Hindlimb muscle (tissue), 1 donor: ENCODE measurements at regions not wholly inside any gene's neighbourhood (a gene's known extent, or its start where the extent isn't known, plus 50 kb on each side); places are given as distances from the start of the nearest gene placed in this dataset.

Source experiments
- DNase-seq: peaks from one replicate; pipeline ENCODE4 v3.0.0-alpha.2; 2013

DNA sequence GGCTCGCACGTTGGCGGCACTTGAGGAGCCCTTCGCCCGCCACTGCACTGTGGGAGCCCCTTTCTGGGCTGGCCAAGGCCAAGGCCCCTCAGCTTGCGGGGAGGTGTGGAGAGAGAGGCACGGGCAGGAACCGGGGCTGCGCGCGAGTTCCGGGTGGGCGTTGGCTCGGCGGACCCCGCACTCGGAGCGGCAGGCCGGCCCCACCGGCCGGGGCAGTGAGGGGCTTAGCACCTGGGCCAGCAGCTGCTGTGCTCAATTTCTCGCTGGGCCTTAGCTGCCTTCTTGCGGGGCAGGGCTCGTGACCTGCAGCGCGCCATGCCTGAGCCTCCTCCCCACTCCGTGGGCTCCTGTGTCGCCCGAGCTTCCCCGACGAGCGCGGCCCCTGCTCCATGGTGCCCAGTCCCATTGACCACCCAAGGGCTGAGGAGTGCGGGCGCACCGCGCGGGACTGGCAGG lies 71.6 kb upstream of the CNTN1 start:
- DNase-seq = no peak

DNA sequence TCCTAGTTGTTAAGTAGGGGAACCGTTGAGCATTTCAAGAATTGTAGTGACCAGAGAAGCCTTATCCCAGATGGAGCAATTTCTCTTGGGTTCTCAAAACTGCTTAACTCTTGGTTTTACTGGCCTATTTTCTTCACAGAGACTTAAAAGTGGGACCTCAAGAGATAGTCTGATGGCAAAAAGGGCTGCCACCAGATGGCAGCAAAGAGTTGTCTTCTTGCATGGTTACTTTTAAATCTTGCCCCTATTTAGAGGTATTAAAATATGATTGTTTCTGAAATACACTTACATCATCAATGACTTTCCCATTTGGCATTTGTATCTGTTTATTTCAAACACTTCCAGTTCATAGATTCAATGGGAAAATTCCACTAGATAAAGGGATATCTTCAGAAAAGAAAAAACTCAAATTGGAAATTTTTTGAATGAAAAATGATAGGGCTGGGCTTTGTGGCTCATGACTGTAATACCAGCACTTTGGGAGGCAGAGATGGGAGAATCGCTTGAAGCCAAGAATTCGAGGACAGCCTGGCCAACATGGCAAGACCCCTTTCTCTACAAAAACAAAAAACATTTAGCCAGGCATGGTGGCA lies 69.9 kb upstream of the CNTN1 start:
- peak; percentile 64 for DNase-seq

DNA sequence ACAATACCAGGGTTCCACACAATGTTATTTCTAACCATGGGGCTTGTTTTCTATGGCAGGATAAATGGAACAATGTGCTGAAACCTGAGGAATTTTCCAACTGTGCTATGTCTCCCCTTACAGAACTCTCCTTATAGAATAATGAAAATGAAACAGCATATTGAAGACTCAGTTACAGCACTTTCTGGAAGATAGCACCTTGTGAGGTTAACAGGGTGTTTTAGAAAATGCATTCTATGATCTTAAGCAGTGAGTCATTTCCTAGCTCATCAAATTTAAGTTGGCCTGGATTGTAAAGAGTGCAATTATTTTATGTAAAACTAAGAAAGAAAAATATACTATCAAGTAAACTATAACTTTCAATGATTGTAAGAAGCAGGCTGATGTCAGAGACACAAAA lies 60.1 kb upstream of the CNTN1 start:
- DNase-seq = no peak

DNA sequence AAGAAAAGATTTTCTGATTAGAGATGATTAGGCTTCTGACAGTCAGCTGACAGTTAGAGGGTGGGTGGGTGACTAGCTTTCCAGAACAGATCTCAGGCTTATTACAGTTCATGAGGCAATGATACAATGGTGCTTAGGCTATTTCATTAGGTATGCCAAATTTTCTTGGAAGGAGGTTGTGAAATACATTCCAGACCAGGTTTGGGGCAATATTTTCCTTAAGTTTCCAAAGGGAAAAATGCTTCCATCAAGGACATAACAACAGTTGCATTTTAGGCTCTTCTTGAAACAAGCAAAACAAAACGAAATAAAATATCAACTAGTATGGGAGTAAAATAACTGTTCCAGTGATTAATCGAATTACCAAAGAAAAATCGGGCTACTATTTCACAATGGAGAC lies 59.3 kb upstream of the CNTN1 start:
- DNase-seq = no peak

DNA sequence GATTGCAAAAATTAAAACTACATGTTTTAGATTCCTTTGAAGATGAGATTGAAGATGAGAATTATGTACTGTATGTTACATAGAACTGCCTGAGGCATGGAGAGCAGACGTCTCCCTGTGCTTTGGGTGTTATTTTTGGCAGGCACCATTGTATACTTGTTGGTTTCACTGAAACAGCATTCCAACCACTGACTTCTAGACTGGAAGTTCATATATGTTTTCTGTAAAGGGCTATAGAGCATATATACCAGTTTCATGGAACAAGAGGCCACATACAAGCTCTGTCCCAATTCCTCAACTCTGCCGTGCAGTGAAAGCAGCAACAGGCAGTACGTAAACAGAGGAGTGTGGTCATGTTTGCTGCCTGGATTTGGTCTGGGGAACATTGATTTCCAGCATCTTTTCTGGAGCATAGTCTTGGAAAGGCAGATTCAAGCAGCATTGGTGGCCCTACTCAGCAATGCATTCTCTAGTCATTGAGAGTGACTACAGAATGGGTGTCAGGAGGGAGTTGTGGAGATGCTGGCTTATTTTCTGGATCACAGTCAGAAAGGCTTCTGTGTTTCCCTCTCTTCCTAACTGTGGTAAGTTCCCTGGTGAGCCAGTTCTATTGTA lies 57.6 kb upstream of the CNTN1 start:
- DNase-seq = no peak

DNA sequence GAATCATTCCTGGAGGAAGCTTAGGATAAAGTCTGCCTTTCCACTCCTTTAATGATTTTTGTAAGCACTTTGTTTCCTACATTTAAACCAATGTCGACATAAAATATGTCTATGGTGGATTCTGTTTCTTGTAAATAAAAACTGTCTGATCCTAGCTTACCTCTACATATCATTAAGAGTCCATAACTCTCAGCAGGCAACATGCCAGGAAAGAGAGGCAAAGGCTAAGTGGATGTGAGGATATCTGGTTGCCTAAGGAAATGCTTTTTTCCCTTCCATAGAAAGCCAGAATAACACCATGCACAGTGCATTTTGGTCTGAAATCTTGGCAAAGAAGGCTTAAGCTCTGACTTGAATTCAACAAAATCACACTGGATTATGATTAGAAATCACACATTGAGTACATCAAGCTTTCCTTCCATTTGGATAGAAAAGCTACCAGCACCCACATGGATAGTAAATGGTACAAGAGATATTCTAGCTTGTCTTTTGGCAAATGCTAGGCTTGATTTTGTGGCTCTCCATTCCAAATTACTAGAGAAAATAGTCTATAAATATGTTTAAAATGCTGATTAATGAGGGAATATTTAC lies 57.0 kb upstream of the CNTN1 start:
- DNase-seq = no peak
